BJ (cell line): ENCODE measurements at regions not wholly inside any gene's neighbourhood (a gene's known extent, or its start where the extent isn't known, plus 50 kb on each side); places are given as distances from the start of the nearest gene placed in this dataset.

ENCODE experiments used
- CTCF ChIA-PET: fragments of 350-600 bp; formaldehyde crosslinking; extraction: SDS; loops from one replicate; lab custom pipeline; 2021; ENCODE audit warnings: antibody characterized with exemption, inconsistent platforms; lab: Yijun Ruan, JAX
- POLR2A ChIA-PET: fragments of 300-600 bp; sonication (Branson Sonifier 250); formaldehyde crosslinking; extraction: SDS; loops from one replicate; lab custom pipeline; 2021; ENCODE audit warnings: antibody characterized with exemption; lab: Charles Lee
- DNase-seq: peaks from one replicate; pipeline ENCODE4 v3.0.0-alpha.2; 2011; ENCODE audit warnings: low read depth
- H3K27me3 ChIP-seq: 2 replicates; pipeline ENCODE4 v1.6.0; 2011; ENCODE audit warnings: low read length; ENCODE audit not compliant: control insufficient read depth, insufficient read depth
- H3K36me3 ChIP-seq: 2 replicates; pipeline ENCODE4 v1.5.1; 2011; ENCODE audit warnings: low read length; ENCODE audit not compliant: control insufficient read depth, insufficient read depth
- H3K4me3 ChIP-seq: 2 replicates; pipeline ENCODE4 v1.5.1; 2011; ENCODE audit warnings: low read depth, mild to moderate bottlenecking, control low read depth, low read length
- TF ChIP-seq, protein P1 (sequence below): IDR thresholded peaks from 2 replicates; pipeline ENCODE4 v1.5.1; 2011; ENCODE audit warnings: low read depth, mild to moderate bottlenecking, control low read depth, inconsistent platforms, low read length, moderate library complexity; ENCODE audit not compliant: insufficient read depth

DNA sequence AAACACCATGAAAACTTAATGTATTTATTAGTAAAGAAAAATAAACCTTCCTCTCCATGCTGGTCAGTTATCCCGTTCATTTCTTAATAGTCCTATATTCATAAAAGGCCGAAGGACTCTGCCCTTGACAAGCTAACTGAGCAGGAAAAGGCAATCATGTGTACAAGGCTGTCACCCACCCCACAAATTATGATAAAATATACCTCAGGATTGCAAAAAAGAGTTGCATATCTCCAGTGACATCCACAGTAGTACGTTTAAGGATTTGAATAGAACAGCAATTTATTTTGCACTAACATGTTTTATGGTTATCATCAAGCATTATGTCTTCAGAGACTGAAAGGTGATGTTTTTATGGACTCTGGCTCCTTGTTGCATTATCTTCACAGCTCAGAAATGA, 157.6 kb downstream of the FOXB1 start:
- H3K27me3 ChIP-seq, result peaks cover 4% of the 10 kb centered on the region
- H3K36me3 ChIP-seq, result no peaks in the 10 kb centered on the region
- CTCF ChIA-PET, result interaction anchor here (0.7 to 1.2 kb wide), 3 partner anchors 15 to 437 kb away, joined by 3 to 4 read pairs (median 3); no protein-coding TSS in a partner anchor
- DNase-seq, result no peak
- TF ChIP-seq, protein P1, sequence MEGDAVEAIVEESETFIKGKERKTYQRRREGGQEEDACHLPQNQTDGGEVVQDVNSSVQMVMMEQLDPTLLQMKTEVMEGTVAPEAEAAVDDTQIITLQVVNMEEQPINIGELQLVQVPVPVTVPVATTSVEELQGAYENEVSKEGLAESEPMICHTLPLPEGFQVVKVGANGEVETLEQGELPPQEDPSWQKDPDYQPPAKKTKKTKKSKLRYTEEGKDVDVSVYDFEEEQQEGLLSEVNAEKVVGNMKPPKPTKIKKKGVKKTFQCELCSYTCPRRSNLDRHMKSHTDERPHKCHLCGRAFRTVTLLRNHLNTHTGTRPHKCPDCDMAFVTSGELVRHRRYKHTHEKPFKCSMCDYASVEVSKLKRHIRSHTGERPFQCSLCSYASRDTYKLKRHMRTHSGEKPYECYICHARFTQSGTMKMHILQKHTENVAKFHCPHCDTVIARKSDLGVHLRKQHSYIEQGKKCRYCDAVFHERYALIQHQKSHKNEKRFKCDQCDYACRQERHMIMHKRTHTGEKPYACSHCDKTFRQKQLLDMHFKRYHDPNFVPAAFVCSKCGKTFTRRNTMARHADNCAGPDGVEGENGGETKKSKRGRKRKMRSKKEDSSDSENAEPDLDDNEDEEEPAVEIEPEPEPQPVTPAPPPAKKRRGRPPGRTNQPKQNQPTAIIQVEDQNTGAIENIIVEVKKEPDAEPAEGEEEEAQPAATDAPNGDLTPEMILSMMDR, result no peak
- no peak overlapping the region for H3K4me3 ChIP-seq
- POLR2A ChIA-PET, result no interaction called here

DNA sequence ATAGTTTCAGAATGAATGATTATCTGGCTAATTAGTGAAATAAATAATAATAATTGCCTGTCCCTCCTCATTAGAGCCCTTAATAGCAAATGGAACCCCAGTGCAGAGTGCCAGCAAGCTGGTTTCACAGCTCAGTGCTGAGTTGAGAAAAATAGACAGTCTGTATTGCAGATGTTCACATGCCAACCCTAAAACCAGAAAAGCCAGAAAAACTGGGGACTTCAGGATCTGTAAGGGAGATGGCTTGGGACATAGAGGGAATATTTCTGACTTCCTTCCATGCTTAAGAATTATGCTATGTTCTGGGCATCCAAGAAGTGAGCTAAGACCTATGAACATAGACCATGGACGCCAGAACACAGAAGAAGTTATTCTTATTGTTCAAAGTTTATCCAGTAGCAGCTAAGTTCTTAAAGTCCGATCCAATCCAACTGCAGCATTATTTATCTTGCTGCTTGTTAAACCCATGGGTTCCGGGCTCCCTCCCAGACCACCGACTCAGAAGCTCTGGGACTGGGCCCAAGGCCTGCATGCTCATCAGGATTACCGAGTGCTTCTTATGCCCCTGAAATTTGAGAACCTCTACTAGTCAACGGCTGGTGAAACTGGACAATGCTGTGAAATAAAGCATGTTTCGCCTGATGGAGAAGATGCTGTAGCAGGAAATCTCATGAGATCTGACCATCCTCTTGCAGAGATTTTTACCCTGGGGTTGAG, 158.3 kb downstream of the FOXB1 start:
- ChIA-PET POLR2A (no interaction called here), CTCF (interaction anchor here (0.7 to 1.2 kb wide), 4 partner anchors 14 to 437 kb away, joined by 3 to 4 read pairs (median 3); no protein-coding TSS in a partner anchor)
- Histone ChIP-seq H3K4me3 (no peak overlapping the region), H3K36me3 (no peaks in the 10 kb centered on the region), H3K27me3 (peaks cover 4% of the 10 kb centered on the region)
- TF ChIP-seq, protein P1, result no peak
- DNase-seq, result no peak

DNA sequence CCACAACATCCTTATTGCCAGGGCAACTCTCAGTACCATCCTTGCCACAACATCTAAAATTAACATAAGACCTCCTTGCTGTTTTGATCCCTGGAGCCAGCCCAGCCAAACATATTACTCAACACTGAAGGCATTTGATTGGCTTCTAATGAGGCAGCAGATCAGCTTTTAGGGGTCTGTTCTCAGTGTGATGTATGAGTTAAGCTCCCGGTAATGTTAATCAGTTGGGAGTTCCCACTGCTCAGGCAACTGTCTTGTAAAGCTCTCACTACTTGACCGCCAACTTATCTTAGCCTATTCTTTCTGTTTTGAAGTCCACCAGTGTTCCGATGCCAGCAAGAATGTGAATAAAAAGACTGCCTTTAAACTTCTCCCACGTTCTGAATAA, 158.9 kb downstream of the FOXB1 start:
- Histone ChIP-seq H3K27me3 (peaks cover 4% of the 10 kb centered on the region), H3K4me3 (no peak overlapping the region), H3K36me3 (no peaks in the 10 kb centered on the region)
- DNase-seq, result no peak
- ChIA-PET CTCF (interaction anchor here (1.1 to 1.2 kb wide), 2 partner anchors 13 to 17 kb away, joined by 3 read pairs; no protein-coding TSS in a partner anchor), POLR2A (no interaction called here)
- TF ChIP-seq, protein P1, result no peak

DNA sequence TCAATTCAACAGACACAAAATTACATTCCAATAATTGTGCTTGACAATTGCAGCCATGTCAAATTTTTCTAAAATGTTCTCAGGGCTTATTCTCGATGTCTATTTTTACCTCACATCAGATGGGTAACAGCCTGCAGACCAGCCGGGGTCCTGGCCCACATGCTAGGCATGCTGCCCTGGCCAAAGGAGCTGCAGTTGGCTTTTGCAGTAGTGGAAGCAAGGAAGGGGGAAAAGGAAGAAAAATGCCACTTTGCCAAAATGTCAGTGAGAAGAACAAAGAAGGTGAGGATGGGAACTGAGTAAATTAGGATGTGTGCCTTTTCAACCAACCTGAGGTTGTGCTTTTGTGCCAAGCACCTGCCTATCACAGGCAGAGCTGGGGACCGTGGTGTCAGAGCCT, 161.0 kb downstream of the FOXB1 start:
- H3K27me3 ChIP-seq, result peaks cover 4% of the 10 kb centered on the region
- no peaks in the 10 kb centered on the region for H3K36me3 ChIP-seq
- POLR2A ChIA-PET, result no interaction called here
- no peak overlapping the region for H3K4me3 ChIP-seq
- CTCF ChIA-PET, result no interaction called here
- DNase-seq, result no peak
- TF ChIP-seq, protein P1, result no peak

DNA sequence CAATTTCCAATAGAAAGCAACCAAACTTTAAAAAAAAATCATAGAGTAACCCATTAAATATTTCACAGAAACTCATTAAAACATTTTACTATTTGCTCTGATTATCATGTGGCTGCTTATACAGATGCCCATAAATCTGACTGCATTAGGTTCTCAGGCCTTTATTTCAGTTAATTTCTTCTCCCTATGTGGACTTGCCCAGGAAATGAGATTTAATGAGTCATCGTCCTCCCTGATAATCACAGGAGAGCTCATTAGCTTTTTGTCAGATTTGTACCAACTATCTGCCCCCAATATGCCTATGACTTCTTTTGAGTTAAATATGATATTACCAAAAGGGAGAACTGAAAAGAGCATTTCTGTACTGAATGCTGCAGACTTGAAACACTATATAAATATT, 168.0 kb downstream of the FOXB1 start:
- CTCF ChIA-PET, result interaction anchor here (1.0 kb wide), 1 partner anchor 20 kb away, joined by 3 read pairs; no protein-coding TSS in a partner anchor
- TF ChIP-seq, protein P1, result no peak
- no peak overlapping the region for H3K4me3 ChIP-seq
- no peak for DNase-seq
- no peaks in the 10 kb centered on the region for H3K27me3 ChIP-seq
- no peaks in the 10 kb centered on the region for H3K36me3 ChIP-seq
- POLR2A ChIA-PET, result no interaction called here
